Neural crest cell (in vitro differentiated cells): ENCODE measurements at regions not wholly inside any gene's neighbourhood (a gene's known extent, or its start where the extent isn't known, plus 50 kb on each side); places are given as distances from the start of the nearest gene placed in this dataset.

Experiments used
- DNase-seq: peaks from one replicate; pipeline ENCODE4 v3.0.0; 2021; ENCODE audit warnings: low read depth, mixed read lengths, low spot score
- H3K27ac Mint-ChIP-seq: one replicate; pipeline ENCODE4 v1.8.0; 2021; ENCODE audit warnings: mild to moderate bottlenecking, mixed read lengths; ENCODE audit not compliant: unreplicated experiment
- H3K27me3 Mint-ChIP-seq: 2 replicates; pipeline ENCODE4 v1.8.0; 2021; ENCODE audit warnings: low read depth, mild to moderate bottlenecking, mixed read lengths
- H3K36me3 Mint-ChIP-seq: 2 replicates; pipeline ENCODE4 v1.8.0; 2021; ENCODE audit warnings: low read depth, mild to moderate bottlenecking, mixed read lengths
- H3K4me1 Mint-ChIP-seq: 2 replicates; pipeline ENCODE4 v1.8.0; 2021; ENCODE audit warnings: mixed read lengths
- H3K4me3 Mint-ChIP-seq: one replicate; pipeline ENCODE4 v1.8.0; 2021; ENCODE audit warnings: mild to moderate bottlenecking, mixed read lengths
- H3K9me3 Mint-ChIP-seq: 2 replicates; pipeline ENCODE4 v1.8.0; 2021; ENCODE audit warnings: mixed read lengths
- CTCF ChIP-seq: fragments of 200-600 bp; sonication (generic); conservative IDR thresholded peaks from 2 replicates; pipeline ENCODE4 v1.5.0; 2021; ENCODE audit warnings: antibody characterized with exemption, mild to moderate bottlenecking

GRCh38 chr3:86814321-86814720 is 176.6 kb downstream of the VGLL3 start:
- H3K27ac Mint-ChIP-seq, result no peak overlapping the region
- H3K36me3 Mint-ChIP-seq, result peaks cover 2% of the 10 kb centered on the region
- peaks cover 6% of the 10 kb centered on the region for H3K9me3 Mint-ChIP-seq
- TF ChIP-seq CTCF, result no peak
- H3K4me3 Mint-ChIP-seq, result no peak overlapping the region
- H3K27me3 Mint-ChIP-seq, result no peaks in the 10 kb centered on the region
- DNase-seq, result no peak
- H3K4me1 Mint-ChIP-seq, result peaks cover 24% of the 10 kb centered on the region

GRCh38 chr3:86801921-86802320 is 189.0 kb downstream of the VGLL3 start:
- Mint-ChIP-seq H3K4me1 (no peaks in the 10 kb centered on the region), H3K27ac (no peak overlapping the region), H3K36me3 (peaks cover 3% of the 10 kb centered on the region), H3K27me3 (no peaks in the 10 kb centered on the region), H3K9me3 (peaks cover 12% of the 10 kb centered on the region), H3K4me3 (no peak overlapping the region)
- no peak for DNase-seq
- TF ChIP-seq CTCF, result no peak

- no peak for TF ChIP-seq CTCF
- Mint-ChIP-seq H3K27me3 (no peaks in the 10 kb centered on the region), H3K4me1 (no peaks in the 10 kb centered on the region), H3K27ac (no peak overlapping the region), H3K36me3 (no peaks in the 10 kb centered on the region), H3K4me3 (no peak overlapping the region), H3K9me3 (peaks cover 7% of the 10 kb centered on the region)
- DNase-seq, result no peak
These were observed 189.9 kb downstream of the VGLL3 start for GRCh38 chr3:86801066-86801465.

GRCh38 chr3:86800116-86800515 is 190.8 kb downstream of the VGLL3 start:
- H3K27me3 Mint-ChIP-seq, result no peaks in the 10 kb centered on the region
- no peaks in the 10 kb centered on the region for H3K36me3 Mint-ChIP-seq
- TF ChIP-seq CTCF, result no peak
- no peak for DNase-seq
- no peaks in the 10 kb centered on the region for H3K4me1 Mint-ChIP-seq
- H3K4me3 Mint-ChIP-seq, result no peak overlapping the region
- no peak overlapping the region for H3K27ac Mint-ChIP-seq
- peaks cover 4% of the 10 kb centered on the region for H3K9me3 Mint-ChIP-seq

- DNase-seq, result no peak
- Mint-ChIP-seq H3K36me3 (no peaks in the 10 kb centered on the region), H3K4me3 (no peak overlapping the region), H3K9me3 (no peaks in the 10 kb centered on the region), H3K27ac (no peak overlapping the region), H3K4me1 (peaks cover 14% of the 10 kb centered on the region), H3K27me3 (no peaks in the 10 kb centered on the region)
- no peak for TF ChIP-seq CTCF
These were observed 193.0 kb downstream of the VGLL3 start for GRCh38 chr3:86797946-86798345.
